ENCODE measurements at regions not wholly inside any gene's neighbourhood (a gene's known extent, or its start where the extent isn't known, plus 50 kb on each side); places are given as distances from the start of the nearest gene placed in this dataset.

- ATAC-seq (no peak), DNase-seq (ENCODE audit: low spot score) (no peak)
- Mint-ChIP-seq H3K4me3 (no peak overlapping the region), H3K27me3 (ENCODE audit: insufficient read depth, low read depth, poor library complexity) (no peaks in the 10 kb centered on the region), H3K9me3 (0 out of 3 replicates have a peak, but pooled peaks cover 4% of the 10 kb centered on the region), H3K36me3 (ENCODE audit: low read depth) (peaks cover 11% of the 10 kb centered on the region), H3K4me1 (no peaks in the 10 kb centered on the region), H3K27ac (no peak overlapping the region)
- H2AFZ ChIP-seq, result no peak overlapping the region
- H3K27me3 ChIP-seq (ENCODE audit: insufficient read depth), result no peaks in the 10 kb centered on the region
- TF ChIP-seq STAT1 (IDR thresholded peaks at IDR 0.05; ENCODE audit: unreplicated experiment), result no peak
- no peak for TF ChIP-seq CREB1 (CRISPR knock-in tag; IDR thresholded peaks at IDR 0.05; ENCODE audit: low read depth)
- no peak for TF ChIP-seq ZNF462 (CRISPR knock-in tag; IDR thresholded peaks at IDR 0.05)
- TF ChIP-seq EZH2 (IDR thresholded peaks at IDR 0.05; ENCODE audit: low read depth, unreplicated experiment), result no peak
- H3K9me2 ChIP-seq (ENCODE audit: insufficient read depth), result no peaks in the 10 kb centered on the region
- no peaks in the 10 kb centered on the region for H3K4me1 ChIP-seq (ENCODE audit: insufficient read depth)
- no peak overlapping the region for H3K4me2 ChIP-seq
- no peak overlapping the region for H3K27ac ChIP-seq (ENCODE audit: low read depth)
- H3K4me3 ChIP-seq, result no peak overlapping the region
- H4K20me1 ChIP-seq (replicated peaks; ENCODE audit: insufficient read depth), result no peaks in the 10 kb centered on the region
- H3K36me3 ChIP-seq (ENCODE audit: insufficient read depth), result no peaks in the 10 kb centered on the region
- no peaks in the 10 kb centered on the region for H3F3A ChIP-seq (replicated peaks; ENCODE audit: low read depth)
- no peaks in the 10 kb centered on the region for H3K79me2 ChIP-seq (replicated peaks; ENCODE audit: insufficient read depth)
Measured at GRCh38 chr4:97104666-97105065, 1038.6 kb downstream of the STPG2 start.

GRCh38 chr4:97105347-97106099 lies 1037.8 kb downstream of the STPG2 start:
- Mint-ChIP-seq H3K27me3 (ENCODE audit: insufficient read depth, low read depth, poor library complexity) (no peaks in the 10 kb centered on the region), H3K9me3 (0 out of 3 replicates have a peak, but pooled peaks cover 4% of the 10 kb centered on the region), H3K36me3 (ENCODE audit: low read depth) (peaks cover 20% of the 10 kb centered on the region), H3K4me1 (no peaks in the 10 kb centered on the region), H3K4me3 (no peak overlapping the region), H3K27ac (no peak overlapping the region)
- Histone ChIP-seq H3K36me3 (ENCODE audit: insufficient read depth) (no peaks in the 10 kb centered on the region), H3K27me3 (ENCODE audit: insufficient read depth) (no peaks in the 10 kb centered on the region), H3F3A (replicated peaks; ENCODE audit: low read depth) (no peaks in the 10 kb centered on the region), H3K4me1 (ENCODE audit: insufficient read depth) (no peaks in the 10 kb centered on the region), H3K9me2 (ENCODE audit: insufficient read depth) (no peaks in the 10 kb centered on the region), H3K4me2 (no peak overlapping the region), H2AFZ (no peak overlapping the region), H3K27ac (ENCODE audit: low read depth) (no peak overlapping the region), H4K20me1 (replicated peaks; ENCODE audit: insufficient read depth) (no peaks in the 10 kb centered on the region), H3K4me3 (no peak overlapping the region), H3K79me2 (replicated peaks; ENCODE audit: insufficient read depth) (no peaks in the 10 kb centered on the region)
- ATAC-seq (no peak), DNase-seq (ENCODE audit: low spot score) (no peak)
- TF ChIP-seq ZNF462 (CRISPR knock-in tag; IDR thresholded peaks at IDR 0.05) (no peak), ZNF331 (CRISPR knock-in tag; IDR thresholded peaks at IDR 0.05; ENCODE audit: low read depth) (no peak)

Measured in GM23338 (cell line).